B cell (primary cell): ENCODE measurements at regions not wholly inside any gene's neighbourhood (a gene's known extent, or its start where the extent isn't known, plus 50 kb on each side); places are given as distances from the start of the nearest gene placed in this dataset.

Experiments
- CTCF ChIP-seq: fragments of 200-600 bp; IDR thresholded peaks from one replicate; pipeline ENCODE4 v1.8.0; 2022; ENCODE audit warnings: antibody characterized with exemption, mild to moderate bottlenecking
- EZH2 ChIP-seq: IDR thresholded peaks from 2 replicates; pipeline ENCODE4 v1.6.1; 2012; ENCODE audit warnings: borderline replicate concordance, low read depth, mild to moderate bottlenecking, moderate library complexity, low read length; ENCODE audit not compliant: insufficient read depth, poor library complexity, severe bottlenecking

GRCh38 chr11:33988586-33989370 is 62.8 kb upstream of the CAPRIN1 start:
- TF ChIP-seq CTCF (no peak), EZH2 (no peak)
